ENCODE measurements at regions not wholly inside any gene's neighbourhood (a gene's known extent, or its start where the extent isn't known, plus 50 kb on each side); places are given as distances from the start of the nearest gene placed in this dataset.

DNA sequence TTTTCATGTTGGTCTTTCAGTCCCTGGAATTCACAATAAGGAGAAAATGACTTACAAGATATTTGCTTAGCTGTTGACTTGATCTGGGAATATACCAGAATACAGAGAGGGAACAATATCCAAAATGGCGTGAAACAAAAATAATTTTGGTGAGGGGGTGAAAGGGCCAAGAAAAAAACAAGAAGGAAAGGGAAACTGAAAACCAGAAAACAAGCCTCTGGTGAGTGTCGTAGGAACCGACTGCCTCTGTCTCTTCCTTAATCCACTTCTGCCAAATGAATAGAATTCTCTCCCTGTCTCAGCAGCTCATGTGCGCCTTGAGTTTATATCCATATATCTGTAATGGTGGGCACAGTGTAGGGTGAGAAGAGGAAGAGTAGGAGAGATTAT, 367.6 kb downstream of the ETS1 start:
- no peak for TF ChIP-seq POLR2AphosphoS5 (IDR thresholded peaks at IDR 0.05)
- TF ChIP-seq CTCF (IDR thresholded peaks at IDR 0.05), result no peak
